Activated naive CD8-positive, alpha-beta T cell treated with anti-CD3 and anti-CD28 coated beads for 36 hours (primary cell): ENCODE measurements at regions not wholly inside any gene's neighbourhood (a gene's known extent, or its start where the extent isn't known, plus 50 kb on each side); places are given as distances from the start of the nearest gene placed in this dataset.

Source experiments
- DNase-seq: peaks from one replicate; pipeline ENCODE4 v3.0.0; 2021
- H3K27ac Mint-ChIP-seq: one replicate; pipeline ENCODE4 v1.8.0; 2022; ENCODE audit warnings: mild to moderate bottlenecking, moderate library complexity, mixed read lengths
- H3K27me3 Mint-ChIP-seq: one replicate; pipeline ENCODE4 v1.8.0; 2022; ENCODE audit warnings: mild to moderate bottlenecking, mixed read lengths
- H3K36me3 Mint-ChIP-seq: one replicate; pipeline ENCODE4 v1.8.0; 2021; ENCODE audit warnings: mild to moderate bottlenecking, mixed read lengths
- H3K4me1 Mint-ChIP-seq: one replicate; pipeline ENCODE4 v1.8.0; 2021; ENCODE audit warnings: mixed read lengths
- H3K4me3 Mint-ChIP-seq: one replicate; pipeline ENCODE4 v1.8.0; 2022; ENCODE audit warnings: mild to moderate bottlenecking, moderate library complexity, mixed read lengths
- H3K9me3 Mint-ChIP-seq: one replicate; pipeline ENCODE4 v1.8.0; 2022; ENCODE audit warnings: mixed read lengths

GRCh38 chr9:99441829-99442228 lies 219.7 kb downstream of the SEC61B start:
- no peak overlapping the region for H3K4me3 Mint-ChIP-seq
- H3K4me1 Mint-ChIP-seq: no peaks in the 10 kb centered on the region
- peaks cover 19% of the 10 kb centered on the region for H3K27me3 Mint-ChIP-seq

GRCh38 chr9:99445371-99445891 lies 223.3 kb downstream of the SEC61B start:
- Mint-ChIP-seq H3K4me3 (no peak overlapping the region), H3K36me3 (no peaks in the 10 kb centered on the region), H3K9me3 (no peaks in the 10 kb centered on the region), H3K27me3 (peaks cover 19% of the 10 kb centered on the region), H3K4me1 (no peaks in the 10 kb centered on the region), H3K27ac (no peak overlapping the region)
- no peak for DNase-seq

More at GRCh38 chr9:99441829-99442228, 219.7 kb downstream of the SEC61B start:
- Mint-ChIP-seq H3K36me3 (no peaks in the 10 kb centered on the region), H3K27ac (no peak overlapping the region), H3K9me3 (no peaks in the 10 kb centered on the region)
- DNase-seq: no peak

GRCh38 chr9:99445920-99446319 lies 223.8 kb downstream of the SEC61B start:
- Mint-ChIP-seq H3K27me3 (peaks cover 19% of the 10 kb centered on the region), H3K36me3 (no peaks in the 10 kb centered on the region), H3K9me3 (no peaks in the 10 kb centered on the region), H3K27ac (no peak overlapping the region), H3K4me3 (no peak overlapping the region), H3K4me1 (no peaks in the 10 kb centered on the region)
- DNase-seq: no peak

- Mint-ChIP-seq H3K27me3 (peaks cover 16% of the 10 kb centered on the region), H3K36me3 (no peaks in the 10 kb centered on the region), H3K9me3 (no peaks in the 10 kb centered on the region), H3K27ac (no peak overlapping the region), H3K4me3 (no peak overlapping the region), H3K4me1 (no peaks in the 10 kb centered on the region)
- no peak for DNase-seq
Measured at GRCh38 chr9:99447951-99448350, 225.9 kb downstream of the SEC61B start.

- Mint-ChIP-seq H3K9me3 (no peaks in the 10 kb centered on the region), H3K36me3 (no peaks in the 10 kb centered on the region), H3K27me3 (peaks cover 11% of the 10 kb centered on the region), H3K4me3 (no peak overlapping the region), H3K4me1 (no peaks in the 10 kb centered on the region), H3K27ac (no peak overlapping the region)
- DNase-seq: no peak
Measured at GRCh38 chr9:99449726-99450125, 227.6 kb downstream of the SEC61B start.

- peaks cover 16% of the 10 kb centered on the region for H3K27me3 Mint-ChIP-seq
- H3K27ac Mint-ChIP-seq: no peak overlapping the region
- H3K4me3 Mint-ChIP-seq: no peak overlapping the region
- H3K36me3 Mint-ChIP-seq: no peaks in the 10 kb centered on the region
- no peaks in the 10 kb centered on the region for H3K4me1 Mint-ChIP-seq
- no peak for DNase-seq
- no peaks in the 10 kb centered on the region for H3K9me3 Mint-ChIP-seq
Measured at GRCh38 chr9:99451112-99451606, 229.1 kb downstream of the SEC61B start.

- peaks cover 11% of the 10 kb centered on the region for H3K27me3 Mint-ChIP-seq
Measured at GRCh38 chr9:99457406-99457805, 235.3 kb downstream of the SEC61B start.

GRCh38 chr9:99457981-99458380 lies 235.9 kb downstream of the SEC61B start:
- Mint-ChIP-seq H3K4me3 (no peak overlapping the region), H3K27me3 (peaks cover 10% of the 10 kb centered on the region), H3K27ac (no peak overlapping the region), H3K9me3 (no peaks in the 10 kb centered on the region), H3K4me1 (no peaks in the 10 kb centered on the region), H3K36me3 (no peaks in the 10 kb centered on the region)
- DNase-seq: no peak

More at GRCh38 chr9:99457406-99457805, 235.3 kb downstream of the SEC61B start:
- H3K27ac Mint-ChIP-seq: no peak overlapping the region
- DNase-seq: no peak
- no peak overlapping the region for H3K4me3 Mint-ChIP-seq
- H3K36me3 Mint-ChIP-seq: no peaks in the 10 kb centered on the region
- no peaks in the 10 kb centered on the region for H3K4me1 Mint-ChIP-seq
- H3K9me3 Mint-ChIP-seq: no peaks in the 10 kb centered on the region

- Mint-ChIP-seq H3K4me3 (no peak overlapping the region), H3K27me3 (peaks cover 10% of the 10 kb centered on the region), H3K36me3 (no peaks in the 10 kb centered on the region), H3K9me3 (no peaks in the 10 kb centered on the region), H3K4me1 (no peaks in the 10 kb centered on the region), H3K27ac (no peak overlapping the region)
- no peak for DNase-seq
Measured at GRCh38 chr9:99459919-99460318, 237.8 kb downstream of the SEC61B start.

GRCh38 chr9:99463131-99463530 lies 241.0 kb downstream of the SEC61B start:
- Mint-ChIP-seq H3K27me3 (no peaks in the 10 kb centered on the region), H3K4me1 (no peaks in the 10 kb centered on the region), H3K4me3 (no peak overlapping the region), H3K36me3 (no peaks in the 10 kb centered on the region), H3K9me3 (no peaks in the 10 kb centered on the region), H3K27ac (no peak overlapping the region)
- DNase-seq: no peak

GRCh38 chr9:99464568-99464967 lies 242.5 kb downstream of the SEC61B start:
- Mint-ChIP-seq H3K27me3 (peaks cover 3% of the 10 kb centered on the region), H3K36me3 (no peaks in the 10 kb centered on the region)

GRCh38 chr9:99465231-99465907 lies 243.3 kb downstream of the SEC61B start:
- Mint-ChIP-seq H3K27ac (no peak overlapping the region), H3K27me3 (peaks cover 3% of the 10 kb centered on the region), H3K36me3 (no peaks in the 10 kb centered on the region), H3K9me3 (no peaks in the 10 kb centered on the region), H3K4me1 (no peaks in the 10 kb centered on the region), H3K4me3 (no peak overlapping the region)
- no peak for DNase-seq

More at GRCh38 chr9:99464568-99464967, 242.5 kb downstream of the SEC61B start:
- Mint-ChIP-seq H3K4me1 (no peaks in the 10 kb centered on the region), H3K4me3 (no peak overlapping the region), H3K9me3 (no peaks in the 10 kb centered on the region), H3K27ac (no peak overlapping the region)
- DNase-seq: no peak

- no peak overlapping the region for H3K4me3 Mint-ChIP-seq
- H3K27ac Mint-ChIP-seq: no peak overlapping the region
- H3K36me3 Mint-ChIP-seq: no peaks in the 10 kb centered on the region
- H3K27me3 Mint-ChIP-seq: peaks cover 5% of the 10 kb centered on the region
- no peak for DNase-seq
- no peaks in the 10 kb centered on the region for H3K9me3 Mint-ChIP-seq
- H3K4me1 Mint-ChIP-seq: no peaks in the 10 kb centered on the region
Measured at GRCh38 chr9:99466104-99466503, 244.0 kb downstream of the SEC61B start.

- no peak overlapping the region for H3K27ac Mint-ChIP-seq
Measured at GRCh38 chr9:99466781-99467180, 244.7 kb downstream of the SEC61B start.

GRCh38 chr9:99471033-99471432 lies 249.0 kb downstream of the SEC61B start:
- Mint-ChIP-seq H3K27me3 (peaks cover 16% of the 10 kb centered on the region), H3K27ac (no peak overlapping the region), H3K36me3 (no peaks in the 10 kb centered on the region), H3K4me3 (no peak overlapping the region), H3K9me3 (no peaks in the 10 kb centered on the region), H3K4me1 (peaks cover 5% of the 10 kb centered on the region)
- DNase-seq: no peak

More at GRCh38 chr9:99466781-99467180, 244.7 kb downstream of the SEC61B start:
- Mint-ChIP-seq H3K27me3 (peaks cover 6% of the 10 kb centered on the region), H3K36me3 (no peaks in the 10 kb centered on the region), H3K4me1 (no peaks in the 10 kb centered on the region), H3K9me3 (no peaks in the 10 kb centered on the region), H3K4me3 (no peak overlapping the region)
- DNase-seq: no peak
